ENCODE measurements at regions not wholly inside any gene's neighbourhood (a gene's known extent, or its start where the extent isn't known, plus 50 kb on each side); places are given as distances from the start of the nearest gene placed in this dataset.

GRCh38 chr18:77750006-77750405 is 500.4 kb downstream of the GALR1 start:
- DNase-seq (ENCODE audit: low read depth), result no peak

GRCh38 chr18:77754475-77755044 is 504.9 kb downstream of the GALR1 start:
- no peak for DNase-seq (ENCODE audit: low read depth)

- DNase-seq (ENCODE audit: low read depth), result no peak
Measured at GRCh38 chr18:77755187-77755586, 505.5 kb downstream of the GALR1 start.

GRCh38 chr18:77761332-77761731 is 511.7 kb downstream of the GALR1 start:
- DNase-seq (ENCODE audit: low read depth), result no peak

- no peak for DNase-seq (ENCODE audit: low read depth)
Measured at GRCh38 chr18:77762014-77762413, 512.4 kb downstream of the GALR1 start.

GRCh38 chr18:77762642-77763041 is 513.0 kb downstream of the GALR1 start:
- DNase-seq (ENCODE audit: low read depth), result no peak

- DNase-seq (ENCODE audit: low read depth), result no peak
Measured at GRCh38 chr18:77763530-77764145, 514.0 kb downstream of the GALR1 start.

- peak; percentile 24 for DNase-seq (ENCODE audit: low read depth)
Measured at GRCh38 chr18:77765468-77765867, 515.8 kb downstream of the GALR1 start.

- DNase-seq (ENCODE audit: low read depth), result no peak
Measured at GRCh38 chr18:77766421-77766820, 516.8 kb downstream of the GALR1 start.

GRCh38 chr18:77772177-77772576 is 522.5 kb downstream of the GALR1 start:
- peak; percentile 23 for DNase-seq (ENCODE audit: low read depth)

GRCh38 chr18:77776104-77776503 is 526.5 kb downstream of the GALR1 start:
- DNase-seq (ENCODE audit: low read depth), result no peak

- DNase-seq (ENCODE audit: low read depth), result no peak
Measured at GRCh38 chr18:77777163-77777562, 527.5 kb downstream of the GALR1 start.

- no peak for DNase-seq (ENCODE audit: low read depth)
Measured at GRCh38 chr18:77784759-77785379, 535.2 kb downstream of the GALR1 start.

- no peak for DNase-seq (ENCODE audit: low read depth)
Measured at GRCh38 chr18:77785415-77785975, 535.8 kb downstream of the GALR1 start.

- DNase-seq (ENCODE audit: low read depth), result no peak
Measured at GRCh38 chr18:77803024-77803423, 553.4 kb downstream of the GALR1 start.

GRCh38 chr18:77804382-77804781 is 554.7 kb downstream of the GALR1 start:
- DNase-seq (ENCODE audit: low read depth), result no peak

GRCh38 chr18:77807650-77808049 is 558.0 kb downstream of the GALR1 start:
- no peak for DNase-seq (ENCODE audit: low read depth)

GRCh38 chr18:77811503-77811902 is 561.9 kb downstream of the GALR1 start:
- peak; percentile 68 for DNase-seq (ENCODE audit: low read depth)

GRCh38 chr18:77815666-77816338 is 566.2 kb downstream of the GALR1 start:
- no peak for DNase-seq (ENCODE audit: low read depth)

GRCh38 chr18:77818328-77818727 is 568.7 kb downstream of the GALR1 start:
- no peak for DNase-seq (ENCODE audit: low read depth)

GRCh38 chr18:77820472-77820871 is 570.8 kb downstream of the GALR1 start:
- DNase-seq (ENCODE audit: low read depth), result no peak

- DNase-seq (ENCODE audit: low read depth), result no peak
Measured at GRCh38 chr18:77821892-77822291, 572.2 kb downstream of the GALR1 start.

Measured in HT1080 (cell line).